ENCODE measurements at regions not wholly inside any gene's neighbourhood (a gene's known extent, or its start where the extent isn't known, plus 50 kb on each side); places are given as distances from the start of the nearest gene placed in this dataset.

DNA sequence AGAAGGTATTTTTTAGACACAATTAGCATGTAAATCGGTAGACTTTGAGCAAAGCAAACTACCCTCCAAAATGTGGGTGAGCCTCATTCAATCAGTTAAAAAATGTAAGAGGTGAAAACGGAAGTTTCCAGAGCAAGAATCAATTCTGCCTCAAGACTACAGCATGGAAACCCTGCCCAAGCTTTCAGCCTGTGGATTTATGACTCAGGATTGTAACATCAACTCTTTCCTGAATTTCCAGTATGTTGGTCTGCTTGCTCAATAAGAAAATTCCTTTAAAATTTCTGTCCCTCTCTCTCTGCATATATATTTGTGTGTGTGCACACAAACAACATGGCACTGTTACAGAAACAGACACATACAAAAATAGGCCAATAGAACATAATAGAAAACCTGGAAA lies 228.6 kb upstream of the DOK6 start:
- Histone ChIP-seq H3K4me3 (ENCODE audit: low read length) (no peak overlapping the region), H3K79me2 (ENCODE audit: low read length) (no peaks in the 10 kb centered on the region), H3K9me2 (replicated peaks; ENCODE audit: insufficient read depth, low read length) (no peaks in the 10 kb centered on the region), H3K27me3 (replicated peaks; ENCODE audit: insufficient read depth, low read length) (no peaks in the 10 kb centered on the region), H3K36me3 (replicated peaks; ENCODE audit: insufficient read depth, low read length) (no peaks in the 10 kb centered on the region), H2AFZ (ENCODE audit: low read length) (no peak overlapping the region), H3K27ac (ENCODE audit: low read length) (no peak overlapping the region), H3K4me2 (ENCODE audit: low read depth, low read length) (no peak overlapping the region), H3K9ac (ENCODE audit: low read length) (no peak overlapping the region), H3K9me3 (replicated peaks; ENCODE audit: insufficient read depth, low read length) (no peaks in the 10 kb centered on the region), H4K20me1 (ENCODE audit: insufficient read depth, low read length) (no peaks in the 10 kb centered on the region), H3K4me1 (ENCODE audit: low read length) (no peaks in the 10 kb centered on the region), H3F3A (ENCODE audit: insufficient read depth, low read length) (no peaks in the 10 kb centered on the region)
- no peak for DNase-seq
- TF ChIP-seq, protein P1, sequence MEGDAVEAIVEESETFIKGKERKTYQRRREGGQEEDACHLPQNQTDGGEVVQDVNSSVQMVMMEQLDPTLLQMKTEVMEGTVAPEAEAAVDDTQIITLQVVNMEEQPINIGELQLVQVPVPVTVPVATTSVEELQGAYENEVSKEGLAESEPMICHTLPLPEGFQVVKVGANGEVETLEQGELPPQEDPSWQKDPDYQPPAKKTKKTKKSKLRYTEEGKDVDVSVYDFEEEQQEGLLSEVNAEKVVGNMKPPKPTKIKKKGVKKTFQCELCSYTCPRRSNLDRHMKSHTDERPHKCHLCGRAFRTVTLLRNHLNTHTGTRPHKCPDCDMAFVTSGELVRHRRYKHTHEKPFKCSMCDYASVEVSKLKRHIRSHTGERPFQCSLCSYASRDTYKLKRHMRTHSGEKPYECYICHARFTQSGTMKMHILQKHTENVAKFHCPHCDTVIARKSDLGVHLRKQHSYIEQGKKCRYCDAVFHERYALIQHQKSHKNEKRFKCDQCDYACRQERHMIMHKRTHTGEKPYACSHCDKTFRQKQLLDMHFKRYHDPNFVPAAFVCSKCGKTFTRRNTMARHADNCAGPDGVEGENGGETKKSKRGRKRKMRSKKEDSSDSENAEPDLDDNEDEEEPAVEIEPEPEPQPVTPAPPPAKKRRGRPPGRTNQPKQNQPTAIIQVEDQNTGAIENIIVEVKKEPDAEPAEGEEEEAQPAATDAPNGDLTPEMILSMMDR (IDR thresholded peaks at IDR 0.05; ENCODE audit: low read length): no peak
- TF ChIP-seq EZH2phosphoT487 (IDR thresholded peaks at IDR 0.05; ENCODE audit: low read length) (no peak), EZH2 (optimal IDR thresholded peaks at IDR 0.05; ENCODE audit: low read depth, low read length) (no peak)

- Histone ChIP-seq H3K9ac (ENCODE audit: low read length) (no peak overlapping the region), H3F3A (ENCODE audit: insufficient read depth, low read length) (no peaks in the 10 kb centered on the region), H3K27me3 (replicated peaks; ENCODE audit: insufficient read depth, low read length) (no peaks in the 10 kb centered on the region), H3K4me3 (ENCODE audit: low read length) (no peak overlapping the region), H3K9me2 (replicated peaks; ENCODE audit: insufficient read depth, low read length) (no peaks in the 10 kb centered on the region), H4K20me1 (ENCODE audit: insufficient read depth, low read length) (no peaks in the 10 kb centered on the region), H3K27ac (ENCODE audit: low read length) (no peak overlapping the region), H3K79me2 (ENCODE audit: low read length) (no peaks in the 10 kb centered on the region), H3K4me2 (ENCODE audit: low read depth, low read length) (no peak overlapping the region), H3K36me3 (replicated peaks; ENCODE audit: insufficient read depth, low read length) (no peaks in the 10 kb centered on the region), H3K9me3 (replicated peaks; ENCODE audit: insufficient read depth, low read length) (no peaks in the 10 kb centered on the region), H2AFZ (ENCODE audit: low read length) (no peak overlapping the region), H3K4me1 (ENCODE audit: low read length) (no peaks in the 10 kb centered on the region)
- DNase-seq: no peak
- TF ChIP-seq EZH2phosphoT487 (IDR thresholded peaks at IDR 0.05; ENCODE audit: low read length) (no peak), EZH2 (optimal IDR thresholded peaks at IDR 0.05; ENCODE audit: low read depth, low read length) (no peak)
- TF ChIP-seq, protein P1 (IDR thresholded peaks at IDR 0.05; ENCODE audit: low read length): no peak
Measured at GRCh38 chr18:69175681-69176080, 225.0 kb upstream of the DOK6 start.

GRCh38 chr18:69176741-69177140 lies 223.9 kb upstream of the DOK6 start:
- Histone ChIP-seq H3K9me3 (replicated peaks; ENCODE audit: insufficient read depth, low read length) (no peaks in the 10 kb centered on the region), H4K20me1 (ENCODE audit: insufficient read depth, low read length) (no peaks in the 10 kb centered on the region), H3K4me1 (ENCODE audit: low read length) (no peaks in the 10 kb centered on the region), H3K27me3 (replicated peaks; ENCODE audit: insufficient read depth, low read length) (no peaks in the 10 kb centered on the region), H3K4me2 (ENCODE audit: low read depth, low read length) (no peak overlapping the region), H3F3A (ENCODE audit: insufficient read depth, low read length) (no peaks in the 10 kb centered on the region), H3K9ac (ENCODE audit: low read length) (no peak overlapping the region), H3K9me2 (replicated peaks; ENCODE audit: insufficient read depth, low read length) (no peaks in the 10 kb centered on the region), H2AFZ (ENCODE audit: low read length) (no peak overlapping the region), H3K36me3 (replicated peaks; ENCODE audit: insufficient read depth, low read length) (no peaks in the 10 kb centered on the region), H3K27ac (ENCODE audit: low read length) (no peak overlapping the region), H3K4me3 (ENCODE audit: low read length) (no peak overlapping the region), H3K79me2 (ENCODE audit: low read length) (no peaks in the 10 kb centered on the region)
- TF ChIP-seq EZH2phosphoT487 (IDR thresholded peaks at IDR 0.05; ENCODE audit: low read length) (no peak), EZH2 (optimal IDR thresholded peaks at IDR 0.05; ENCODE audit: low read depth, low read length) (no peak)
- TF ChIP-seq, protein P1 (IDR thresholded peaks at IDR 0.05; ENCODE audit: low read length): no peak
- no peak for DNase-seq
